Smooth muscle cell (in vitro differentiated cells): ENCODE measurements at regions not wholly inside any gene's neighbourhood (a gene's known extent, or its start where the extent isn't known, plus 50 kb on each side); places are given as distances from the start of the nearest gene placed in this dataset.

Experiments used
- DNase-seq: peaks from one replicate; lab custom pipeline; 2025; ENCODE audit not compliant: unreplicated experiment; lab: John Stamatoyannopoulos, UW
- H2AFZ ChIP-seq: fragments of 200-600 bp; sonication (generic); 2 replicates; pipeline ENCODE4 v1.6.0; 2016; ENCODE audit warnings: antibody characterized with exemption, low read depth, mild to moderate bottlenecking
- H3F3A ChIP-seq: fragments of 200-600 bp; sonication (generic); 2 replicates; pipeline ENCODE4 v1.6.0; 2017; ENCODE audit warnings: antibody characterized with exemption, low read depth
- H3K27ac ChIP-seq: fragments of 200-600 bp; sonication (generic); 2 replicates; pipeline ENCODE4 v1.5.1; 2016; ENCODE audit warnings: low read depth, mild to moderate bottlenecking
- H3K27me3 ChIP-seq: fragments of 200-600 bp; sonication (generic); 2 replicates; pipeline ENCODE4 v1.6.1; 2016; ENCODE audit warnings: low read depth, mild to moderate bottlenecking
- H3K36me3 ChIP-seq: fragments of 200-600 bp; sonication (generic); 2 replicates; pipeline ENCODE4 v1.5.1; 2016; ENCODE audit warnings: low read depth
- H3K4me1 ChIP-seq: fragments of 200-600 bp; sonication (generic); 2 replicates; pipeline ENCODE4 v1.5.1; 2016; ENCODE audit warnings: low read depth
- H3K4me2 ChIP-seq: fragments of 200-600 bp; sonication (generic); 2 replicates; pipeline ENCODE4 v1.6.0; 2016; ENCODE audit warnings: mild to moderate bottlenecking
- H3K4me3 ChIP-seq: fragments of 200-600 bp; sonication (generic); 2 replicates; pipeline ENCODE4 v1.5.1; 2016; ENCODE audit warnings: mild to moderate bottlenecking
- H3K79me2 ChIP-seq: fragments of 200-600 bp; sonication (generic); 2 replicates; pipeline ENCODE4 v1.6.0; 2016; ENCODE audit warnings: low read depth, mild to moderate bottlenecking
- H3K9ac ChIP-seq: fragments of 200-600 bp; sonication (generic); 2 replicates; pipeline ENCODE4 v1.6.0; 2016; ENCODE audit warnings: low read depth
- H3K9me3 ChIP-seq: fragments of 200-600 bp; sonication (generic); replicated peaks from 2 replicates; pipeline ENCODE4 v1.5.1; 2016; ENCODE audit warnings: low read depth
- H4K20me1 ChIP-seq: fragments of 200-600 bp; sonication (generic); 2 replicates; pipeline ENCODE4 v1.6.0; 2016; ENCODE audit warnings: low read depth
- CTCF ChIP-seq: fragments of 200-600 bp; sonication (generic); IDR thresholded peaks from 2 replicates; pipeline ENCODE4 v1.5.1; 2017; ENCODE audit warnings: borderline replicate concordance, mild to moderate bottlenecking, antibody characterized with exemption; ENCODE audit not compliant: insufficient read depth, poor library complexity, severe bottlenecking
- WGBS: methylation state at CpG from one replicate; pipeline ENCODE4 v1.1.7; 2016; ENCODE audit warnings: low lambda C conversion rate; 5-methylcytosine and 5-hydroxymethylcytosine counted together

DNA sequence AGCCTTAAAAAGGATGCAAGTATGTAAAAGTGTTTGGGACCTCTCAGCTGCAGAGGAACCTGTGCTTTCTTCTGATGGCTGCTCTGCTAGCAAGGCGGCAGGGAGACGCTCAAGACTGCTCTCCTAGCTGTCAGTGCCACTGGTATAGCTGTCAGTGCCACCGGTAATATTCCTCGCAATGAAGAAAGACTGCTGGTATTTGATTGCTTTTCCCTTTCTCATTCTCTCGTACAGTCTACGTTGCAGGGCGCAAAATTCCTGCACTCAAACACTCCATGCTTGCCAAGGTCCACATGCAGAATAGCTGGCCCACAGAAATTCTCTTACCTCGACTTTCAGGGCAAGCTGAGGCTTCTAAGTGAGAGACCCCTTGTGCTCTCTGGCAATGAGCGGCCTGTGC, 432.6 kb upstream of the KLF6 start:
- no peak overlapping the region for H3K4me3 ChIP-seq
- H4K20me1 ChIP-seq, result no peaks in the 10 kb centered on the region
- no peak overlapping the region for H2AFZ ChIP-seq
- H3K4me2 ChIP-seq, result no peak overlapping the region
- no peaks in the 10 kb centered on the region for H3K36me3 ChIP-seq
- H3K9me3 ChIP-seq, result no peaks in the 10 kb centered on the region
- TF ChIP-seq CTCF, result no peak
- no peak overlapping the region for H3K27ac ChIP-seq
- WGBS, result 93% methylated on average over 9 of the region's 9 CpGs
- H3K9ac ChIP-seq, result no peak overlapping the region
- H3F3A ChIP-seq, result no peaks in the 10 kb centered on the region
- no peak for DNase-seq
- H3K4me1 ChIP-seq, result no peaks in the 10 kb centered on the region
- H3K79me2 ChIP-seq, result no peaks in the 10 kb centered on the region
- no peaks in the 10 kb centered on the region for H3K27me3 ChIP-seq

- 82% methylated on average over 5 of the region's 5 CpGs for WGBS
- Histone ChIP-seq H3F3A (no peaks in the 10 kb centered on the region), H4K20me1 (no peaks in the 10 kb centered on the region), H3K4me1 (no peaks in the 10 kb centered on the region), H3K9me3 (no peaks in the 10 kb centered on the region), H3K27ac (no peak overlapping the region), H3K36me3 (no peaks in the 10 kb centered on the region), H3K79me2 (no peaks in the 10 kb centered on the region), H2AFZ (no peak overlapping the region), H3K4me3 (no peak overlapping the region), H3K27me3 (no peaks in the 10 kb centered on the region), H3K4me2 (no peak overlapping the region), H3K9ac (no peak overlapping the region)
- TF ChIP-seq CTCF, result no peak
- no peak for DNase-seq
Observed at GRCh38 chr10:4217187-4217586, 432.2 kb upstream of the KLF6 start.

DNA sequence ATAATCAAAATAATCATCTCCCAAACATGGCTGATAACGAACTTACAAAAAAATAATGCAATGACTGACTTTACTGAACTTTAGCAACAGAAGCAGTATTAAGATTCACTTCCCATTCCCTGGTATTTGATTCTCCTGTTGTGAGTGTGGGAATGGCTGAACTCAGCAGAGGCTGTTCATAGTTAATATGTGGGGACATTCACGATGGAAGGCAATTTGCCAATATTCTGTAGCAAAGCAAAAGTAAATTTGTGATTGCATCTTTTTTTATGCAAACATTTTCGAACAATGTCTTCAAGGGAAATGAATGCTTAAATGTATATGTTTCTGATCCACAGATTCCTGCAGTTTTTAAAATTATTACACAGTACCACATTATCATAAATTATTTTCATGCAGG, 431.7 kb upstream of the KLF6 start:
- Histone ChIP-seq H3K9ac (no peak overlapping the region), H3K79me2 (no peaks in the 10 kb centered on the region), H3F3A (no peaks in the 10 kb centered on the region), H3K4me1 (no peaks in the 10 kb centered on the region), H3K4me3 (no peak overlapping the region), H3K27me3 (no peaks in the 10 kb centered on the region), H3K27ac (no peak overlapping the region), H3K4me2 (no peak overlapping the region), H4K20me1 (no peaks in the 10 kb centered on the region), H2AFZ (no peak overlapping the region), H3K36me3 (no peaks in the 10 kb centered on the region), H3K9me3 (no peaks in the 10 kb centered on the region)
- no peak for TF ChIP-seq CTCF
- no peak for DNase-seq
- 90% methylated on average over 3 of the region's 3 CpGs for WGBS

GRCh38 chr10:4215963-4216575, 431.1 kb upstream of the KLF6 start:
- WGBS, result 90% methylated on average over 4 of the region's 4 CpGs
- no peaks in the 10 kb centered on the region for H3K27me3 ChIP-seq
- DNase-seq, result no peak
- H3K4me3 ChIP-seq, result no peak overlapping the region
- no peaks in the 10 kb centered on the region for H3K36me3 ChIP-seq
- no peak overlapping the region for H2AFZ ChIP-seq
- TF ChIP-seq CTCF, result no peak
- no peak overlapping the region for H3K27ac ChIP-seq
- no peaks in the 10 kb centered on the region for H3K4me1 ChIP-seq
- H4K20me1 ChIP-seq, result no peaks in the 10 kb centered on the region
- H3K4me2 ChIP-seq, result no peak overlapping the region
- H3K9me3 ChIP-seq, result no peaks in the 10 kb centered on the region
- no peaks in the 10 kb centered on the region for H3F3A ChIP-seq
- H3K79me2 ChIP-seq, result no peaks in the 10 kb centered on the region
- H3K9ac ChIP-seq, result no peak overlapping the region
